DOHH2 (cell line): ENCODE measurements at regions not wholly inside any gene's neighbourhood (a gene's known extent, or its start where the extent isn't known, plus 50 kb on each side); places are given as distances from the start of the nearest gene placed in this dataset.

Source experiments
- CTCF ChIP-seq: fragments of 200-600 bp; sonication (generic); IDR thresholded peaks from one replicate; pipeline ENCODE4 v1.5.1; 2014; ENCODE audit warnings: antibody characterized with exemption, mild to moderate bottlenecking, low read depth, low read length; ENCODE audit not compliant: poor library complexity, severe bottlenecking
- EZH2phosphoT487 ChIP-seq: fragments of 200-600 bp; sonication (generic); IDR thresholded peaks from 2 replicates; pipeline ENCODE4 v1.6.1; 2017; ENCODE audit warnings: borderline replicate concordance, mild to moderate bottlenecking, antibody characterized with exemption, low read length, moderate library complexity, mixed read lengths

- no peak for TF ChIP-seq CTCF
- no peak for TF ChIP-seq EZH2phosphoT487
Measured at GRCh38 chr7:113307147-113307546, 188.8 kb upstream of the SMIM30 start.
